ENCODE measurements at regions not wholly inside any gene's neighbourhood (a gene's known extent, or its start where the extent isn't known, plus 50 kb on each side); places are given as distances from the start of the nearest gene placed in this dataset.
"Not testable (repeated sequence)": the region's sequence is repeated elsewhere in the genome, so short reads cannot be mapped to it uniquely, and the experiment has no call there.

DNA sequence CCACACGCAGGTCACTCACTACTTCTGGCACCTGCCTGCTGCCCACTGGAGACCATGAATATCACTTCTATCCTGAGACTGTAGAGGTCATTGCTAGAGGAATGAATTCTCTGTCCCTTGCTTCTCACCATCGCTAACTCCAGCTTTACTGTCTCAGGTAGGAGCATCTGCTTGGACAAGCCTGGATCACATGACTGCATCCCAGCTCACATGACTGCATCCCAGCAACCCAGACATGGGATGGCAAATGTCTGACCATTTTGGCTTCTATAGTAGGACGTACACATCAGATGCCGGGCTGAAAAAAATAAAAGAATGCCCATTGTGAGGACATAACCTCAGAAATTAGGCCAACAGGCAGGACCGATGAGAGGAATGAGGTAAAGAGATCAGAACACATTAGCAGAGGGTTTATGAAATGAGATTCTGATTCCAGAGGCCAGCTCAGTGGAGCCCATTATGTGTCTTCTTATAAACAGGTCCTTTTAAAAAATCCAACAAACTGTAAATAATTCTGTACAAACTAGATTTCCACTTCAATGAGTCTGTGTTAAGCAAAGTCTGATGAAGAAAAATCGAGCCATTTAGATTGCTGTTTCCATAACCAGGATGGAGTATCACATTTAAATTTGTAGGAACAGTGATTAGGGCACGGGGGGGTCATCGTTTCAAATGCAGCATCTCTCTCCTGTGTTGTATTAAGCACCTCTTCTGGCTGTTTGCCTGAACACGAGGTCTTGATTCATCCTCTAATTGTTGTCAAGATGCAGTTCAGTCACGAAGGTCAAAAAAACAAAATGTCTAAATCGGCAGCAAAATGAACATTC is 126.7 kb downstream of the MTHFS start:
- DNase-seq = no peak

DNA sequence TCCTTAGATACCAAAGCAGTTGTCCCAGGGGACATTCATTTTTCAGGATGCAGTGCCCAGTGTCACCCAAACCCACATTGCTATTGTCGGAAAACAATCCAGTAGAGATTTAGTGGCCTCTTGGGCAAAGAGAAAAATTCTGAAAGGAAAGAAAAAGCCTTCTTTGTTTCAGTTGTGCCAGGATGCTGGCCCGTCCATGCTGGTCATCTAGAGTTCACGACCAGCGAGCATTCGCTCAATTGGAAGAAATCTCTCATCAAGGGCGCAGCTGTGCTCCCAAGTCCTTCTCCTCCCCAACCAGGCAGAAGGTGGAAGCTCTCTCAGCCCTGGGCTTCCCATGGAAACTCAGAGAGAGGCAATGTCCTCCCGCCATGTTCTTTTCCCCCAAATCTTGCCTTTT is 123.7 kb downstream of the MTHFS start:
- no peak for DNase-seq

DNA sequence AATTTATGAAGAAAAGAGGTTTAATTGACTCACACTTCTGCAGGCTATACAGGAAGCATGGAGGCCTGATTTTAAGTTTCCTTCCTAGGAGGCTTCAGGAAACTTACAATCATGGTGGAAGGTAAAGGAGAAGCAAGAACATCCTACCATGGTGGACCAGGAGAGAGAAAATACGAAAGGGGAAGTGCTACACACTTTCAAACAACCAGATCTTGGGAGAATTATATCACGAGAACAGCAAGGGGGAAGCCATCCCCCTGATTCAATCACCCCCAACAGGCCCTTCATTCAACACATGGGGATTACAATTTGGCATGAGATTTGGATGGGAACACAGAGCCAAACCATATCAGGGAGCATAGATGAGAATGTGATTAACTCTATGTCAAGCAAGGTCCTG is 121.0 kb downstream of the MTHFS start:
- no peak for DNase-seq

DNA sequence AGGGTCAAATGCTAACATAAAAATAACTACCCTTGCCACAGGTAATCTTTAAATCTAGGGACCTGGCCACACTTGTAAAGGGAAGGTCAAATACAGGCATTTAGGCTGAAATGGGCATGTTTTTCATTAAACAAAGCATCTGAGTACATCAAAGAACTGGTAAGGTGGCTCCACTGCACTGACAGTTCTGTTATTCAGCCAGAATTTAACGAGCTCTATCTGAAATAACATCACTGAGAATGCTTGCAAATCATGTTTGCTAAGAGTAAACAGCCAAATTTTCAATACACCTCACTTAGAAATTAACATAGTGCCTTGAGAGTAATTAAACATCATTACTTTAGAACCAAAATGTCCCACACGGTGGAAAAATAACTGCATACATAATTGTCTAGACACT is 118.9 kb downstream of the MTHFS start:
- no peak for DNase-seq

DNA sequence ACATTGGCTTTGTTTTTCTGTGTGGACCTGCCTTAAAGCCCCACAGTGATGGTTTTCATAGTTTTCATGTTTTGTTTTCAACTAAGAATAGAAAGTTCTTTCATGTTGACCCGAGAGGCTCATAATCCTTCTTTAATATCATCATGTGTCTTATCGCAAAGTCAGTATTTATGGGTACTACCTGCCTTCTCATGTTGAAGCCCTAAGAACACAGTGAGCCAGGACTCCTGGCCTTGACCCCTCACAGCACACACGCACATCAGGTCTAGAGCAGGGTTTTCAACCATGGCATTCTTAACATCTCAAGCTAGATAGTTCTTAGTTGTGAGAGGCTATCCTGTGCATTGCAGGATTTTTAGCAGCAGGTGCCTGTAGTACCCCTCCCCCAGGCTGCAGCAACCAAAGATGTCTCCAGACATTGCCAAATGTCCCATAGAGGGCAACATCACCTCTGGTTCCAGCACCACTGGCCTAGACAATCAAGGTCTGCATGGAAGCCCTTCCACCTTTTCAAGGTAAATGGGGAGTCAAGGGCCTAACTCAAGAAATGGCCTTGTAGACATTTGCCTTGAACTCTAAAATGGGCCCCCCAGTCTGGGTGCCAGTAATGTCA is 118.3 kb downstream of the MTHFS start:
- DNase-seq = no peak

DNA sequence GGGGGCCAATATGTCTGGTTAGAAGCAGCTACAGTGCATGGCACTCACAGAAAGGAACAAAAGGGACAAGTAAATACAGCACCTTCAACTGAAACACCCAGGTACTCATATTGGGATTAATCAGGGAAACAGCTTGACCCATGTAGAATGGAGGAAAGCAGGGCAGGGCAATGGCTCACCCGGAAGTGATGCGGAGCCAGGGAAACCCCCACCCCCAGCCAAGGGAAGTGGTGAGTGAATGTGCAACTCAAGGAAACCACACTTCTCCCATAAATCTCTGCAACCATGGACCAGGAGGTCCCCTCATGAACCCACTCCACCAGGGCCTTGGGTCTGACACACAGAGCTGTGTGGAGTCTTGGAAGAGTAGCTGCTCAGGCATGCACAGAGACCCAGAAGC is 117.1 kb downstream of the MTHFS start:
- DNase-seq = no peak

DNA sequence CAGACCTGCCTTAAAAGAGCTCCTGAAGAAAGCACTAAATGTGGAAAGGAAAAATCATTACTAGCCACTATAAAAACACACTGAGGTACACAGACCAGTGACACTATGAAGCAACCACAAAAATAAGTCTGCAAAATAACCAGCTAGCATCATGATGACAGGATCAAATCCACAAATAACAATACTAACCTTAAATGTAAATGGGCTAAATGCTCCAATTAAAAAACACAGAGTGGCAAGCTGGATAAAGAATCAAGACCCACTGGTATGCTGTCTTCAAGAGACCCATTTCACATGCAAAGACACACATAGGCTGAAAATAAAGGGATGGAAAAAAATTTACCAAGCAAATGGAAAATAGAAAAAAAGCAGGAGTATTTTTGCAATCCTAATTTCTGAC is 114.5 kb downstream of the MTHFS start:
- DNase-seq = not testable (repeated sequence)
